Loucy (cell line): ENCODE measurements at regions not wholly inside any gene's neighbourhood (a gene's known extent, or its start where the extent isn't known, plus 50 kb on each side); places are given as distances from the start of the nearest gene placed in this dataset.

Experiments
- H2AFZ ChIP-seq: fragments of 200-600 bp; sonication (generic); 2 replicates; pipeline ENCODE4 v1.6.0; 2016; ENCODE audit warnings: antibody characterized with exemption, mild to moderate bottlenecking, low read length, moderate library complexity
- H3F3A ChIP-seq: fragments of 200-600 bp; 2 replicates; pipeline ENCODE4 v1.6.0; 2016; ENCODE audit warnings: antibody characterized with exemption, low read depth, mild to moderate bottlenecking
- H3K27me3 ChIP-seq: fragments of 200-600 bp; sonication (generic); 2 replicates; pipeline ENCODE4 v1.6.1; 2014; ENCODE audit warnings: low read length, mild to moderate bottlenecking; ENCODE audit not compliant: insufficient read depth, poor library complexity, severe bottlenecking
- H3K36me3 ChIP-seq: fragments of 200-600 bp; sonication (generic); 2 replicates; pipeline ENCODE4 v1.6.1; 2016; ENCODE audit warnings: low read length; ENCODE audit not compliant: insufficient read depth
- H3K4me1 ChIP-seq: fragments of 200-600 bp; sonication (generic); 2 replicates; pipeline ENCODE4 v1.5.1; 2014; ENCODE audit warnings: low read length, mild to moderate bottlenecking; ENCODE audit not compliant: insufficient read depth, poor library complexity, severe bottlenecking
- H3K4me2 ChIP-seq: fragments of 200-600 bp; sonication (generic); 2 replicates; pipeline ENCODE4 v1.6.0; 2014; ENCODE audit warnings: antibody characterized with exemption, low read length, low read depth, mild to moderate bottlenecking; ENCODE audit not compliant: poor library complexity, severe bottlenecking
- H3K4me3 ChIP-seq: fragments of 200-600 bp; sonication (generic); 2 replicates; pipeline ENCODE4 v1.5.1; 2014; ENCODE audit warnings: low read length, mild to moderate bottlenecking, mixed read lengths; ENCODE audit not compliant: poor library complexity, severe bottlenecking
- H3K79me2 ChIP-seq: fragments of 200-600 bp; sonication (generic); 2 replicates; pipeline ENCODE4 v1.6.1; 2014; ENCODE audit warnings: low read length; ENCODE audit not compliant: insufficient read depth
- H3K9ac ChIP-seq: fragments of 200-600 bp; sonication (generic); 2 replicates; pipeline ENCODE4 v1.6.0; 2014; ENCODE audit warnings: mild to moderate bottlenecking, low read depth, low read length, moderate library complexity; ENCODE audit not compliant: poor library complexity, severe bottlenecking
- H3K9me2 ChIP-seq: fragments of 200-600 bp; sonication (generic); replicated peaks from 2 replicates; pipeline ENCODE4 v1.6.1; 2016; ENCODE audit warnings: low read depth, low read length, mixed read lengths
- H3K9me3 ChIP-seq: fragments of 200-600 bp; sonication (generic); 2 replicates; pipeline ENCODE4 v1.6.1; 2014; ENCODE audit warnings: mild to moderate bottlenecking, antibody characterized with exemption, low read length, low read depth; ENCODE audit not compliant: insufficient read depth
- H4K20me1 ChIP-seq: fragments of 200-600 bp; sonication (generic); 2 replicates; pipeline ENCODE4 v1.6.0; 2014; ENCODE audit warnings: antibody characterized with exemption, low read length, mild to moderate bottlenecking; ENCODE audit not compliant: insufficient read depth, poor library complexity, severe bottlenecking
- EZH2phosphoT487 ChIP-seq: fragments of 200-600 bp; IDR thresholded peaks from 2 replicates; pipeline ENCODE4 v1.6.1; 2018; ENCODE audit warnings: antibody characterized with exemption, mild to moderate bottlenecking, moderate library complexity, borderline replicate concordance
- TF ChIP-seq, protein P1 (sequence below): fragments of 200-600 bp; sonication (generic); conservative IDR thresholded peaks from 2 replicates; pipeline ENCODE4 v1.5.1; 2014; ENCODE audit warnings: mild to moderate bottlenecking, antibody characterized with exemption, low read length

DNA sequence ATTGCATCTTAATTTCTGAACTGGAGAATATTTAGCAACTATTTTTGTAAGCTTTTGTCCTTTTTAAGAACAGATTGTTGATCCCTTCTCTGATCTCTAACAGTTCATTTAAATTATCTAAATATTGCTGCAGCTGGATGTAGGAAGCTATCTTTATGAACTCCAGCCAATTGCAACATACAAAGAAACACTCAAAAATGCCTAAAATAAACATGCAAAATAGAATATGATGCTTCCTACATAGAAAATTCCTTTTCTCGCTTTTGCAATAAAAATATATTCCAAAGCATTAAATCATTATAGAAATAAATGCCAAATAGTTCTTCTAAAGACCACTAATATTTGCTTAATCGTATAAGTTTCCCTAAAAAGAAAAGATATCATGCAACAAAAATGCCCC is 218.6 kb downstream of the LURAP1L start:
- Histone ChIP-seq H3K27me3 (no peaks in the 10 kb centered on the region), H3K4me3 (no peak overlapping the region), H3K4me1 (no peaks in the 10 kb centered on the region), H4K20me1 (no peaks in the 10 kb centered on the region), H3K79me2 (no peaks in the 10 kb centered on the region), H3K9me3 (no peaks in the 10 kb centered on the region), H3K9ac (no peak overlapping the region), H3F3A (no peaks in the 10 kb centered on the region), H3K4me2 (no peak overlapping the region), H3K36me3 (no peaks in the 10 kb centered on the region), H2AFZ (no peak overlapping the region), H3K9me2 (no peaks in the 10 kb centered on the region)
- no peak for TF ChIP-seq EZH2phosphoT487
- TF ChIP-seq, protein P1, sequence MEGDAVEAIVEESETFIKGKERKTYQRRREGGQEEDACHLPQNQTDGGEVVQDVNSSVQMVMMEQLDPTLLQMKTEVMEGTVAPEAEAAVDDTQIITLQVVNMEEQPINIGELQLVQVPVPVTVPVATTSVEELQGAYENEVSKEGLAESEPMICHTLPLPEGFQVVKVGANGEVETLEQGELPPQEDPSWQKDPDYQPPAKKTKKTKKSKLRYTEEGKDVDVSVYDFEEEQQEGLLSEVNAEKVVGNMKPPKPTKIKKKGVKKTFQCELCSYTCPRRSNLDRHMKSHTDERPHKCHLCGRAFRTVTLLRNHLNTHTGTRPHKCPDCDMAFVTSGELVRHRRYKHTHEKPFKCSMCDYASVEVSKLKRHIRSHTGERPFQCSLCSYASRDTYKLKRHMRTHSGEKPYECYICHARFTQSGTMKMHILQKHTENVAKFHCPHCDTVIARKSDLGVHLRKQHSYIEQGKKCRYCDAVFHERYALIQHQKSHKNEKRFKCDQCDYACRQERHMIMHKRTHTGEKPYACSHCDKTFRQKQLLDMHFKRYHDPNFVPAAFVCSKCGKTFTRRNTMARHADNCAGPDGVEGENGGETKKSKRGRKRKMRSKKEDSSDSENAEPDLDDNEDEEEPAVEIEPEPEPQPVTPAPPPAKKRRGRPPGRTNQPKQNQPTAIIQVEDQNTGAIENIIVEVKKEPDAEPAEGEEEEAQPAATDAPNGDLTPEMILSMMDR: no peak

DNA sequence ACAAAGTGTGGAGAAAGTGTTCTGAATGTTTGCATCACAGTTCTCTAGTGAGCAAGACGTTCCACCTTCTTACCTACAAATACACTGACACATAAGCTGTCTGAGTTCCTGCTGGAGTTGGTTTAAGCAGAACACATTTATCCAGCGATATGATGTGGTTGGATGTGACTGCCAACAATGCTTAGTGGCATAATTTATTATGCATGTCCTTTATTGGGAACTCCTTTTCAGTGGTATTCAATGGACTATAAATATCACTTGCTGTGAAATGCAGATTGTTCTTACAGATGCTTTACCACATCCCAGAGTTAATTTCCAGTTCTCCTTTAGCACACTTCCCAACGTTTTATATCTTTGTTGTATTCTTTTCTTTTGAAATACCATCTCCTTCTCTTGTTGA is 222.2 kb downstream of the LURAP1L start:
- TF ChIP-seq EZH2phosphoT487: no peak
- TF ChIP-seq, protein P1: no peak
- Histone ChIP-seq H3K9me2 (no peaks in the 10 kb centered on the region), H2AFZ (no peak overlapping the region), H3K4me2 (no peak overlapping the region), H3K27me3 (no peaks in the 10 kb centered on the region), H3K9ac (no peak overlapping the region), H3K4me3 (no peak overlapping the region), H3K36me3 (no peaks in the 10 kb centered on the region), H3K9me3 (no peaks in the 10 kb centered on the region), H3K4me1 (no peaks in the 10 kb centered on the region), H3K79me2 (no peaks in the 10 kb centered on the region), H3F3A (no peaks in the 10 kb centered on the region), H4K20me1 (no peaks in the 10 kb centered on the region)

DNA sequence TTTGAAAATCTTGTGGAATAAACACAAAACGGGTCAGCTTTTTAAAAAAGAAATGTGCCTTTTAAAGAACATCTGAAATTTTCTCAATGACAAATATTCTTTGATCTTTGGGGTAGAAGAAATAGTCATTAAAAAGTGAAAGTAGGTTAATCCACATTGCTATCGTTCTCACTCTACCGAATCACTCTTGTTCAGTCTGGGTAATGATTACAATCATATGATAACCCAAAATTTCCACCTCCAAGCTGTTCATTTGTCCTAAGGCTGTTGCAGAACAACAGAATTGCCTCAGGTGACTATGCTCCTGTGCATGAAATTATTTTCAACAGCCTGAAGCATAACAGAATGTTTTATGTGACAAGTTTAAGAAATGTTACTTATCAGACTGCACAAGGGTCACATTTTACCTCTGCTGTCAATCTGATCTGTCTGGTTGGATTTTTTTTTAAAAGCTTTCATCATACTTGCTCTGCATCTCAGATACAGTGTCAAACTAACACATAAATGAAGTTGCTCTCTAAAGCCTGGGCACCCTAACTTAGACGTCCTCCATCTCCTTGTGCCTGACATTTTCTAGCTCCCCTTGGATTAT is 227.3 kb downstream of the LURAP1L start:
- Histone ChIP-seq H3K27me3 (no peaks in the 10 kb centered on the region), H3K79me2 (no peaks in the 10 kb centered on the region), H3K9me3 (no peaks in the 10 kb centered on the region), H3K4me3 (no peak overlapping the region), H4K20me1 (no peaks in the 10 kb centered on the region), H3K9me2 (no peaks in the 10 kb centered on the region), H3K4me2 (no peak overlapping the region), H3K36me3 (no peaks in the 10 kb centered on the region), H3K9ac (no peak overlapping the region), H3F3A (no peaks in the 10 kb centered on the region), H2AFZ (no peak overlapping the region), H3K4me1 (no peaks in the 10 kb centered on the region)
- no peak for TF ChIP-seq EZH2phosphoT487
- TF ChIP-seq, protein P1: no peak
